ENCODE measurements at regions not wholly inside any gene's neighbourhood (a gene's known extent, or its start where the extent isn't known, plus 50 kb on each side); places are given as distances from the start of the nearest gene placed in this dataset.

GRCh38 chr10:8576281-8576680 is 521.8 kb downstream of the GATA3 start:
- TF ChIP-seq, protein P1, sequence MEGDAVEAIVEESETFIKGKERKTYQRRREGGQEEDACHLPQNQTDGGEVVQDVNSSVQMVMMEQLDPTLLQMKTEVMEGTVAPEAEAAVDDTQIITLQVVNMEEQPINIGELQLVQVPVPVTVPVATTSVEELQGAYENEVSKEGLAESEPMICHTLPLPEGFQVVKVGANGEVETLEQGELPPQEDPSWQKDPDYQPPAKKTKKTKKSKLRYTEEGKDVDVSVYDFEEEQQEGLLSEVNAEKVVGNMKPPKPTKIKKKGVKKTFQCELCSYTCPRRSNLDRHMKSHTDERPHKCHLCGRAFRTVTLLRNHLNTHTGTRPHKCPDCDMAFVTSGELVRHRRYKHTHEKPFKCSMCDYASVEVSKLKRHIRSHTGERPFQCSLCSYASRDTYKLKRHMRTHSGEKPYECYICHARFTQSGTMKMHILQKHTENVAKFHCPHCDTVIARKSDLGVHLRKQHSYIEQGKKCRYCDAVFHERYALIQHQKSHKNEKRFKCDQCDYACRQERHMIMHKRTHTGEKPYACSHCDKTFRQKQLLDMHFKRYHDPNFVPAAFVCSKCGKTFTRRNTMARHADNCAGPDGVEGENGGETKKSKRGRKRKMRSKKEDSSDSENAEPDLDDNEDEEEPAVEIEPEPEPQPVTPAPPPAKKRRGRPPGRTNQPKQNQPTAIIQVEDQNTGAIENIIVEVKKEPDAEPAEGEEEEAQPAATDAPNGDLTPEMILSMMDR (IDR thresholded peaks at IDR 0.05) = no peak
- TF ChIP-seq POLR2AphosphoS5 (IDR thresholded peaks at IDR 0.05; ENCODE audit: insufficient read depth in 1 of 2, low read depth in 1 of 2) = no peak
